ENCODE measurements at regions not wholly inside any gene's neighbourhood (a gene's known extent, or its start where the extent isn't known, plus 50 kb on each side); places are given as distances from the start of the nearest gene placed in this dataset.

DNA sequence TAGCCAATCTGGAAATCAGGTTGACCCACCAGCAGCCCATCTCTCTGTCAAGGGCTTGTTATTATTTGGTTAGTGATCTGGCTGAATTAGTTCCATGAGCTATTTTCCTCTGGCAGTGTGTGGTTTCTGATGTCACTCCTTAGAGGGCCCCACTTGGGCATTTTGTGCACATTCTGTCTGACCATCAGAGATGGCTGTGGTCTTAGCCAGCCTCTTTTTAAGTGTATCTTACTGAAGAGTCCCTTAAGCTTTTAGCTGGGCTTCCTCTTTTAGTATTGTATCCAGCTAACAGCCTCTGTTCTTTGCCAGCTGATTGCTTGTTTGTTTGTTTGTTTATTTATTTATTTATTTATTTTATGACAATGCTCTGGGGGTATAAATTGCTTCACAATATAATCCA is 951.1 kb upstream of the CNTNAP5 start:
- Histone ChIP-seq H3K36me3 (ENCODE audit: insufficient read depth, low read length) (no peaks in the 10 kb centered on the region), H3K9me3 (ENCODE audit: insufficient read depth, low read depth, low read length) (no peaks in the 10 kb centered on the region), H3K4me1 (ENCODE audit: insufficient read depth, low read length) (no peaks in the 10 kb centered on the region), H3K27ac (ENCODE audit: low read depth, low read length) (no peak overlapping the region), H3K9ac (ENCODE audit: low read depth, low read length) (no peak overlapping the region), H3K4me3 (ENCODE audit: low read length) (no peak overlapping the region), H3K27me3 (ENCODE audit: insufficient read depth, low read length) (no peaks in the 10 kb centered on the region)

DNA sequence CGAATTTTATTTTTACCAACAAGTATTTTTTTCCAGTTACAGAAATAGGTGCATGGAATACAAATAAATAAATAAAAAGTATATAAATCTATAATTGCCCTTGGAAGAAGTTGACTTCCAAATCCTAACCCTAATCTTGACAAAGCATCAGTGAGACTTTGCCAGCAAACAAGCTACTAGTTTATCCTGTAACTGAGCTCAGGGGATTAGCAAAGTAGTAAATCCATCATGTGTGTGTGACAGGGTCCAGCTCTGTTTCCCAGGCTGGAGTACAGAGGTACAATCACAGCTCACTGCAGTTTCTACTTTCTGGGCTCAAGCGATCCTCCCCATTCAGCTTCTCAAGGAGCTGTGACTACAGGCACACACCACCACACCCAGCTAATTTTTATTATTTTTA is 948.0 kb upstream of the CNTNAP5 start:
- Histone ChIP-seq H3K36me3 (ENCODE audit: insufficient read depth, low read length) (no peaks in the 10 kb centered on the region), H3K9me3 (ENCODE audit: insufficient read depth, low read depth, low read length) (peaks cover 5% of the 10 kb centered on the region; the same call in 1 of the 2 replicates), H3K9ac (ENCODE audit: low read depth, low read length) (no peak overlapping the region), H3K27me3 (ENCODE audit: insufficient read depth, low read length) (no peaks in the 10 kb centered on the region), H3K4me1 (ENCODE audit: insufficient read depth, low read length) (no peaks in the 10 kb centered on the region), H3K4me3 (ENCODE audit: low read length) (no peak overlapping the region), H3K27ac (ENCODE audit: low read depth, low read length) (no peak overlapping the region)
- WGBS = 87% methylated on average over 2 of the region's 2 CpGs

DNA sequence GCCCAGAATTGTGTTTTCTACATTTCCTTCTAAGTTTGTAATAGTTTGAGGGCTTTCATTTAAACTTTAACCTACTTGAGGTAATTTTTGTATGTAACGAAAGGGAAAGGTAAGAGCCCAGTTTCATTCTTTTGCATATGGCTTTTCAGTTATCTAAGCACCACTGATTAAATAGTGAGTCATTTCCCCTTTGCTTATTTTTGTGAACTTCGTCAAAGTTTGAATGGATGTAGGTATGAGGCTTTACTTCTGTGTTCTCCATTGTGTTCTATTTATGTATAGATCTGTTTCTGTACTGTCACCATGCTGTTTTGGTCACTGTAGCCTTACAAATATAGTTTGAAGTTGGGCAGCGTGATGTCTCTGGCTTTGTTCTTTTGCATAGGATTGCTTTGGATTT is 944.8 kb upstream of the CNTNAP5 start:
- WGBS = 76% methylated on average over 3 of the region's 3 CpGs
- Histone ChIP-seq H3K27me3 (ENCODE audit: insufficient read depth, low read length) (no peaks in the 10 kb centered on the region), H3K9me3 (ENCODE audit: insufficient read depth, low read depth, low read length) (peaks cover 5% of the 10 kb centered on the region; the same call in 1 of the 2 replicates), H3K4me1 (ENCODE audit: insufficient read depth, low read length) (no peaks in the 10 kb centered on the region), H3K27ac (ENCODE audit: low read depth, low read length) (no peak overlapping the region), H3K36me3 (ENCODE audit: insufficient read depth, low read length) (no peaks in the 10 kb centered on the region), H3K9ac (ENCODE audit: low read depth, low read length) (no peak overlapping the region), H3K4me3 (ENCODE audit: low read length) (no peak overlapping the region)

DNA sequence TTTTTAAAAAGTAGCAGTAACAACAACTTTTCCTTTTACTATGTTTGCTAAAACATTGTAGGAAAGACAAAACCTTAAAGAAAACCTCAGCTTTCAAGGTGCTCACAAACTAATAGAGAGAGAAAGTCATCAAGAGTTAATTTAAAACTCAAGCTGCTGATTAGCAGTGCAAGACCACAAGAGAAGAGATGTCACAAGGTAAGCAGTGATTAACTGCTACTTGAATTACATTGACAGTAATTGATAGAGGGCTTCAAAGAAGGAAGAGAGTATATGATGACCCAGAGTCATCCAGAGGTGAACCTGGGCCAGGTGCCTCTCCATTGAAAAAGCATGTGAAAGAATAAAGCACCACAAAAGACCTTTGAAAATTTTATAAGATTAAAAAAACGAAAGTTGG is 939.6 kb upstream of the CNTNAP5 start:
- H3K9me3 ChIP-seq (ENCODE audit: insufficient read depth, low read depth, low read length) = no peaks in the 10 kb centered on the region
- H3K27ac ChIP-seq (ENCODE audit: low read depth, low read length) = no peak overlapping the region
- no peaks in the 10 kb centered on the region for H3K36me3 ChIP-seq (ENCODE audit: insufficient read depth, low read length)
- WGBS = 90% methylated on average over 1 of the region's 1 CpG
- H3K27me3 ChIP-seq (ENCODE audit: insufficient read depth, low read length) = no peaks in the 10 kb centered on the region
- no peak overlapping the region for H3K9ac ChIP-seq (ENCODE audit: low read depth, low read length)
- no peaks in the 10 kb centered on the region for H3K4me1 ChIP-seq (ENCODE audit: insufficient read depth, low read length)
- no peak overlapping the region for H3K4me3 ChIP-seq (ENCODE audit: low read length)

DNA sequence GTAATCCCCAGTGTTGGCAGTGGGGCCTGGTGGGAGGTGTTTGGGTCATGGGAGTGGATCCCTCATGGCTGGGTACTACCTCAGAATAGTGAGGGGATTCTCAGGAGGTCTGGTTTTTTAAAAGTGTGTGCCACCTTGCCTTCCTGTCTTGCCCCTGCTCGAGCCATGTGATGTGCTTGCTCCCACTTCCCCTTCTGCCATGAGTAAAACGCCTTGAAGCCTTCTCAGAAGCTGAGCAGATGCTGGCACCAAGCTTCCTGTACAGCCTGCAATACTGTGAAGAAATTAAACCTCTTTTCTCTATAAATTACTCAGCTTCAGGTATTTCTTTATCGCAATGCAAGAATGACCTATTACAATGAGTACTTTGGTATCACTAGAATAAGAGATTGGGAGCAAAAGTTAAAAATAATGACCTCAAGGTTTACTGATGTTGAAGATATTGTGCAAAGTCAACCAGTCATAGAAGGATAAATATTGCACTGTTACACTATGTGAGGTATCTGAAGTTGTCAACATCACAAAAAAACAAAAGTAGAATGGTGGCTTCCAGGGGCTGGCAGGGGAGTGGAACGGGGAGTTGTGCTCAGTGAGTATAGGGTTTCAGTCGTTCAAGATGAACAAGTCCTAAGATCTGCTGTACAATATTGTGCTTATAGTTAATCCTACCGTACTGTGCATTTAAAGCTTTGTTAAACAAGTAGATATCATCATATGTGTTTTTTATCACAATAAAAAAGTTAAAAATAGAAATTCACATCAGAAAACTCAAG is 938.3 kb upstream of the CNTNAP5 start:
- H3K27me3 ChIP-seq (ENCODE audit: insufficient read depth, low read length) = no peaks in the 10 kb centered on the region
- H3K4me1 ChIP-seq (ENCODE audit: insufficient read depth, low read length) = no peaks in the 10 kb centered on the region
- H3K36me3 ChIP-seq (ENCODE audit: insufficient read depth, low read length) = no peaks in the 10 kb centered on the region
- 79% methylated on average over 4 of the region's 6 CpGs for WGBS
- no peak overlapping the region for H3K9ac ChIP-seq (ENCODE audit: low read depth, low read length)
- no peaks in the 10 kb centered on the region for H3K9me3 ChIP-seq (ENCODE audit: insufficient read depth, low read depth, low read length)
- H3K4me3 ChIP-seq (ENCODE audit: low read length) = no peak overlapping the region
- H3K27ac ChIP-seq (ENCODE audit: low read depth, low read length) = no peak overlapping the region

DNA sequence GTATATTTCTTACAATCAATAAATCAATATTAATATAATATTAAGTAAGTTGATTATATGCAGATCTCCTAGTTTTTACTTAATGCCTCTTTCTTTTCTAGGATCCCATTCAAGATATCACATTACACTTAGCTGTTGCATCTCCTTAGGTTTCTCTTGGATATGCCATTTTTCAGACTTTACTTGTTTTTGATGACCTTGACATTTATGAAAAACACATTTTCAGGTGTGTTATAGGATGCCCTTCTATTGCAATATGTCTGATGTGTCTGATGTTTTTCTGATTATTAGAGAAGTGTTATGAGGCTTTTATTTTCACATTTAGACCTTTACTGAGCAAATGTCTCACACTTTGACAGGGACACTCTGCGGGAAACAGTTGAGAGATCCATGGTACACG is 933.6 kb upstream of the CNTNAP5 start:
- H3K36me3 ChIP-seq (ENCODE audit: insufficient read depth, low read length) = no peaks in the 10 kb centered on the region
- no peak overlapping the region for H3K9ac ChIP-seq (ENCODE audit: low read depth, low read length)
- no peaks in the 10 kb centered on the region for H3K27me3 ChIP-seq (ENCODE audit: insufficient read depth, low read length)
- 97% methylated on average over 2 of the region's 2 CpGs for WGBS
- no peaks in the 10 kb centered on the region for H3K9me3 ChIP-seq (ENCODE audit: insufficient read depth, low read depth, low read length)
- H3K4me1 ChIP-seq (ENCODE audit: insufficient read depth, low read length) = no peaks in the 10 kb centered on the region; the same call in 1 of the 2 replicates
- H3K4me3 ChIP-seq (ENCODE audit: low read length) = no peak overlapping the region
- no peak overlapping the region for H3K27ac ChIP-seq (ENCODE audit: low read depth, low read length)

DNA sequence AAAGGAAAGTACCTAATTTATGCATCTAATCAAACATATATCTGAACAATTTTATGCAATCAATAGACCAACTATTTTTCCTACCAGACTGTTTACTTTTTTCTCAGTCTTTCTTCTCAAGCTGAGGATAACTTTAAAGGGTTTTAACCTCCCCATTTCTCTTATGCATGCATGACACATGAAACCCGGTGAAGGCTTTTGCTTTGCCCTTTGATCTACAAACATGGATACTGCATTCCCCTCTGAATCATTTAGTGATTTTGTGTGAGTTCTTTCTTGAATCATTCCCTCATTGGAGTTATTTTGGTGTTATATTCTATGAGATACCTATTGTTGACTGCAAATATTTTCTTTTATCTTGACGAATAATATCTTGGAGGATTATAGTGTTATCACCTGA is 931.9 kb upstream of the CNTNAP5 start:
- Histone ChIP-seq H3K4me3 (ENCODE audit: low read length) (no peak overlapping the region), H3K9me3 (ENCODE audit: insufficient read depth, low read depth, low read length) (no peaks in the 10 kb centered on the region), H3K36me3 (ENCODE audit: insufficient read depth, low read length) (no peaks in the 10 kb centered on the region), H3K27ac (ENCODE audit: low read depth, low read length) (no peak overlapping the region), H3K9ac (ENCODE audit: low read depth, low read length) (no peak overlapping the region), H3K4me1 (ENCODE audit: insufficient read depth, low read length) (no peaks in the 10 kb centered on the region; the same call in 1 of the 2 replicates), H3K27me3 (ENCODE audit: insufficient read depth, low read length) (no peaks in the 10 kb centered on the region)
- no CpG with 5 or more reads among the region's 2 CpGs for WGBS

DNA sequence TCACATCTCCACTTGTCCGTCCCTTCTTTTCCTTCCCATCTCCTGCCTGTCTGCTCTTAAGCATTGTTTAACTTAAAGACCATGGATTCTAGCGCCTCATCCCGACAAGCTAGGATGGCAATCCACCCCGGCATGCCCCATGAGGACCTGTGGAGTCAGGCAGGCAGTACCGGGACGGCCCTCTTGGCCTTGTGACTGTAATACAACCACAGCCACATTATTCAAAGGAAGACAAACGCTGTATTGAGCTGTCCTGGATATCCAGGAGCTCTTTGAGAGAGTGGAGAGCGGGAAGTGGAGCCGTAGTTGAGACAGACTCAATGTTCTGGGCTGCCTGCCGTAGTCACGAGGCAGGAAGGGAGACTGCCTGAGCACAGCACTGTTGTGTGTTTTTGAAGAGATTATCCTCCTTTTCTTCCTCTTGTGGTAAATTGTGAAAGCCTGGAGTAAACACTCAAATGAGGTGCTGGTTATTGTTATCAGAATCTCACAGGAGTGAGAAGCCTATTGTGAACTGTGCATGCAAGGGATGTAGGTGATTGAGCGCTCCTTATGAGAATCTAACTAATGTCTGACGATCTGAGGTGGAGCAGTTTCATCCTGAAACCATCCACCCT is 929.8 kb upstream of the CNTNAP5 start:
- no peaks in the 10 kb centered on the region for H3K27me3 ChIP-seq (ENCODE audit: insufficient read depth, low read length)
- H3K9ac ChIP-seq (ENCODE audit: low read depth, low read length) = no peak overlapping the region
- H3K27ac ChIP-seq (ENCODE audit: low read depth, low read length) = no peak overlapping the region
- H3K4me3 ChIP-seq (ENCODE audit: low read length) = no peak overlapping the region
- no peaks in the 10 kb centered on the region for H3K9me3 ChIP-seq (ENCODE audit: insufficient read depth, low read depth, low read length)
- 95% methylated on average over 13 of the region's 13 CpGs for WGBS
- no peaks in the 10 kb centered on the region for H3K36me3 ChIP-seq (ENCODE audit: insufficient read depth, low read length)
- no peaks in the 10 kb centered on the region; the same call in 1 of the 2 replicates for H3K4me1 ChIP-seq (ENCODE audit: insufficient read depth, low read length)

DNA sequence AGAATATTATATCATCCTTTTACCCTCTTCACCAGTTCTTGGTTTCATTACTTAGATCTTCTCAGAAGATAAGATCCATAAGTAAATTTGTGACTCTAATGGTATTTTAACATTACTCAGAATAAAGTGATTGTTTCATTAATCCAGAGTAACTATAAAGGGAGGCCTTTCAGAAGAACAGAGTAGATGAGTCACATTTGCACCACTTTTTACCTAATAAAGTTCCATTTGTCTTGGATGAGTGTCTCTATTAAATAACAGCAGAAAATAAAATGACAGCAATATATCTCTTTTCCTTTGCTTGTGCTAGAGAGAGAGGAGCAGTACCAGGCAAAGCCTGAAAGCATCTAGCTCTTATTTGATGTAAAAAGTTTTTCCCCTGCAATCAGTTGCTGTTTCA is 926.5 kb upstream of the CNTNAP5 start:
- Histone ChIP-seq H3K4me3 (ENCODE audit: low read length) (no peak overlapping the region), H3K4me1 (ENCODE audit: insufficient read depth, low read length) (no peaks in the 10 kb centered on the region), H3K9me3 (ENCODE audit: insufficient read depth, low read depth, low read length) (no peaks in the 10 kb centered on the region), H3K36me3 (ENCODE audit: insufficient read depth, low read length) (no peaks in the 10 kb centered on the region), H3K9ac (ENCODE audit: low read depth, low read length) (no peak overlapping the region), H3K27ac (ENCODE audit: low read depth, low read length) (no peak overlapping the region), H3K27me3 (ENCODE audit: insufficient read depth, low read length) (no peaks in the 10 kb centered on the region)

DNA sequence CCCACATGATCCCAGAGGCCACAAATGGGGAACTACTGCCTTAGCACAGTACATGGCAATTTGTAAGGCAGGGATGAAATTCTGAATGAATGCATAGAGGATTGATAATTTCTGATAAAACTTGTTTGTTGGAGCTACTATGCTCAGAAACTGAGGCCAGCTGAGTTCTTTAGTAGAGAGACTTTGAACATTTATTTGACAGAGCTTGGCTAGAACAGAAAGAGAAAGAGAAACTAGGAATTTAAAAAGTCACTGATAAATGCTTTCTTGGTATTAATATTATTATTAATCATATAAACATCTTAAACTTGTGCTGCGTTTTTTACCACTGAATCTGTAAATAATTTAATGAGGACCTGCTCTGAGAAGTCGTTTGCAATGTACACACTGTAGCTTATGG is 923.7 kb upstream of the CNTNAP5 start:
- no peaks in the 10 kb centered on the region for H3K4me1 ChIP-seq (ENCODE audit: insufficient read depth, low read length)
- 95% methylated on average over 2 of the region's 2 CpGs for WGBS
- no peaks in the 10 kb centered on the region for H3K9me3 ChIP-seq (ENCODE audit: insufficient read depth, low read depth, low read length)
- H3K36me3 ChIP-seq (ENCODE audit: insufficient read depth, low read length) = no peaks in the 10 kb centered on the region
- H3K27ac ChIP-seq (ENCODE audit: low read depth, low read length) = no peak overlapping the region
- no peak overlapping the region for H3K4me3 ChIP-seq (ENCODE audit: low read length)
- no peak overlapping the region for H3K9ac ChIP-seq (ENCODE audit: low read depth, low read length)
- no peaks in the 10 kb centered on the region for H3K27me3 ChIP-seq (ENCODE audit: insufficient read depth, low read length)

DNA sequence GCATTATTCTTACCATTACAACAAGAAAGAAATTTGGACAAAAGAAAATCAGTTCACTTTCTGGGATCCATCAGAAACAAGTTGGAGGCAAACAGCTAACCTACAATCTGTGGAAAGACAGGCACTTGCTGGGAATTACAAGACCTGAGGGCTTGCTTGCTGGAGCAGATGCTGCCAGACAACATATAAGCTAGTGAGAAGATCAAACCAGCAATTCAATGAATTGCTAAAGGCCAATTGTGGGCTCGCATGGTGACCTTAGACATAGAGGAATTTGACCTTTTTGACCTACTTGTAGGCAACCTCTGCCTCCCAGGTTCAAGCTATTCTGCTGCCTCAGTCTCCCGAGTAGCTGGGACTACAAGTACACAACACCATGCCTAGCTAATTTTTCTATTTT is 921.2 kb upstream of the CNTNAP5 start:
- H3K4me1 ChIP-seq (ENCODE audit: insufficient read depth, low read length) = no peaks in the 10 kb centered on the region
- no peaks in the 10 kb centered on the region for H3K9me3 ChIP-seq (ENCODE audit: insufficient read depth, low read depth, low read length)
- H3K9ac ChIP-seq (ENCODE audit: low read depth, low read length) = no peak overlapping the region
- no peaks in the 10 kb centered on the region for H3K36me3 ChIP-seq (ENCODE audit: insufficient read depth, low read length)
- no peak overlapping the region for H3K27ac ChIP-seq (ENCODE audit: low read depth, low read length)
- H3K4me3 ChIP-seq (ENCODE audit: low read length) = no peak overlapping the region
- 97% methylated on average over 2 of the region's 2 CpGs for WGBS
- no peaks in the 10 kb centered on the region for H3K27me3 ChIP-seq (ENCODE audit: insufficient read depth, low read length)
